ENCODE measurements at regions not wholly inside any gene's neighbourhood (a gene's known extent, or its start where the extent isn't known, plus 50 kb on each side); places are given as distances from the start of the nearest gene placed in this dataset.

DNA sequence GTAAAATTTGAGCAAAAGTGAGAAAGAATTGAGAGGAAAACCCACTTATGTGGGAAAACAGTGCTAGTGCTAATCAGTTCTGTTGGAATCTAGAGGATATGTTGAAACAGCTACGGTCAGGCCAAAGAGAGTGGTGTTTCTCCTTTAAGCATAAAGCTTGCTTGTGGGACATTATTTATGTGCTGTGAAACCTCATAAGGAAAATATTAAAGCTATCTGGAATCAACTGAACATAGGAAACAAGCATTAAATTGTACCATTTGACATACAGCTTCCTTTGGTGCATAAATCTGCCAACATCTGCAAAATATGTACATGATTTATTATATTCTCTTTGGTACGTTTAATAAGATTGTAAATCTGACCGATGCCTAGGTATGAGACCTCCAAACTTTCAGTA is 182.5 kb upstream of the PDE10A start:
- TF ChIP-seq, protein P1, sequence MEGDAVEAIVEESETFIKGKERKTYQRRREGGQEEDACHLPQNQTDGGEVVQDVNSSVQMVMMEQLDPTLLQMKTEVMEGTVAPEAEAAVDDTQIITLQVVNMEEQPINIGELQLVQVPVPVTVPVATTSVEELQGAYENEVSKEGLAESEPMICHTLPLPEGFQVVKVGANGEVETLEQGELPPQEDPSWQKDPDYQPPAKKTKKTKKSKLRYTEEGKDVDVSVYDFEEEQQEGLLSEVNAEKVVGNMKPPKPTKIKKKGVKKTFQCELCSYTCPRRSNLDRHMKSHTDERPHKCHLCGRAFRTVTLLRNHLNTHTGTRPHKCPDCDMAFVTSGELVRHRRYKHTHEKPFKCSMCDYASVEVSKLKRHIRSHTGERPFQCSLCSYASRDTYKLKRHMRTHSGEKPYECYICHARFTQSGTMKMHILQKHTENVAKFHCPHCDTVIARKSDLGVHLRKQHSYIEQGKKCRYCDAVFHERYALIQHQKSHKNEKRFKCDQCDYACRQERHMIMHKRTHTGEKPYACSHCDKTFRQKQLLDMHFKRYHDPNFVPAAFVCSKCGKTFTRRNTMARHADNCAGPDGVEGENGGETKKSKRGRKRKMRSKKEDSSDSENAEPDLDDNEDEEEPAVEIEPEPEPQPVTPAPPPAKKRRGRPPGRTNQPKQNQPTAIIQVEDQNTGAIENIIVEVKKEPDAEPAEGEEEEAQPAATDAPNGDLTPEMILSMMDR (IDR thresholded peaks at IDR 0.05) = no peak
- TF ChIP-seq POLR2A (IDR thresholded peaks at IDR 0.05) (no peak), EP300 (IDR thresholded peaks at IDR 0.05) (no peak), POLR2AphosphoS5 (IDR thresholded peaks at IDR 0.05) (no peak)
